Activated T-helper 1 cell treated with Interleukin-2 at 50 U/mL for 16 hours (primary cell): ENCODE measurements at regions not wholly inside any gene's neighbourhood (a gene's known extent, or its start where the extent isn't known, plus 50 kb on each side); places are given as distances from the start of the nearest gene placed in this dataset.
A peak's percentile ranks its signal among the peaks of the same experiment; 100 is the strongest.

Experiments
- DNase-seq: peaks from one replicate; pipeline ENCODE4 v3.0.0-alpha.2; 2020; ENCODE audit warnings: low read depth

- no peak for DNase-seq
Observed at GRCh38 chr15:93159930-93160329, 70.9 kb upstream of the RGMA start.

DNA sequence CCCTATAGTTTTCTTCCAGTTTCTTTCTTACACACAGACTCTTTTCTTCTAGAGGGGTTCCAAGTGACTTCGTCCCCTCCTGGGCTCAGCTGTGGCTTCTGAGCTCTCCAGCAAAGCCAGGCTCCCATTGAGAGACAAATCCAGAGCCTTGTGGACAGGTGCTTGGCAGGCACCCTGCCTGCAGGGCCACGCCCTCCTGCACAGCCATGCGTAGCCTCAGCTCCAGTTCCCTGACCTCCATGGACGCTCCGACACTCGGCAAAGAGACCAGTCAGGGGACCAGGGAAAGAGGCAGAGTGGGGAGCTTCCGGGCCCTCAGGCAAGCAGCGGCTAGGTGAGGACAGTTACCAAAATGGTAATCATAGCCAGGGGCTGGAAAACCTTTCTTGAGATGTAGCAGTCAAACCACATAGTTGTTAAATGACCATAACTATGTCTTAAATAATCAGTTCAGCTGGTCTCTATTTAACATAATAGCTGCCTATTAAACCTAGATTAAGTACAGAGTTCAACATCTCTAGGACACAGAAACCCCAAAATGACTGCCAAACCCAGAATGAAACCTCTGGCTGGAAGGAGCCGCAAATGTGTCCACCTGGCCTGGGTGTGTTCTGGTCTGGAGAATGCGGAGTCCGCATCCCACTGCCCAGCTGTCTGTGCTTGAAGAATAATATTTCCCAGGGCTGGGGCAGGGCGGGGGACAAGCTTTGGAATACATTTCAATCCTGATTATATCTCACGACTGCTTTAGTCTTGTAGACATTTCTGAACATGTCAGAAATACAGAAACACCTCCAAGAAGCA, 69.3 kb upstream of the RGMA start:
- no peak for DNase-seq

- DNase-seq, result no peak
Observed at GRCh38 chr15:93154666-93155065, 65.7 kb upstream of the RGMA start.

GRCh38 chr15:93152951-93153350, 63.9 kb upstream of the RGMA start:
- DNase-seq, result no peak

GRCh38 chr15:93152360-93152759, 63.3 kb upstream of the RGMA start:
- DNase-seq, result peak; percentile 26

- DNase-seq, result no peak
Observed at GRCh38 chr15:93150910-93151881, 62.2 kb upstream of the RGMA start.

- no peak for DNase-seq
Observed at GRCh38 chr15:93146601-93147000, 57.6 kb upstream of the RGMA start.

DNA sequence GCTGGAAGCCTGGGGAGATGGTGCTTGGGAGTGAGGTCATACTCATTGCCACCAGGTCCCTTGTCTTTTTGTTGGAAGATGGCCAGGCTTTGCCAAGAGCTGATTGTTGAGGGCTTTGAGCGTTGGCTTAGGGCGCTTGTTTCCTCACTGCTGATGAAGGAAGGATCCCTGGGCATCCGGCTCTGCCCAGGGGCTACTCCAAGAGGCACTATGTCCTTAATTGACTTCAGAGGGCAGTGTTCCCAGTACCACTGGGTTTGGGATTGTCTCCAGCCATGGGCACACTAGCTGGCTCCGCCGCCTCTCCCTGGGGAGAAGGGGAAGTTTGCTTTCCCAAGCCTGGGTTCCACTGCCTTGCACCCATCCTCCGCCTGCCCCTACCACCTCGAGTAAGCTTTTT, 57.2 kb upstream of the RGMA start:
- DNase-seq, result no peak

DNA sequence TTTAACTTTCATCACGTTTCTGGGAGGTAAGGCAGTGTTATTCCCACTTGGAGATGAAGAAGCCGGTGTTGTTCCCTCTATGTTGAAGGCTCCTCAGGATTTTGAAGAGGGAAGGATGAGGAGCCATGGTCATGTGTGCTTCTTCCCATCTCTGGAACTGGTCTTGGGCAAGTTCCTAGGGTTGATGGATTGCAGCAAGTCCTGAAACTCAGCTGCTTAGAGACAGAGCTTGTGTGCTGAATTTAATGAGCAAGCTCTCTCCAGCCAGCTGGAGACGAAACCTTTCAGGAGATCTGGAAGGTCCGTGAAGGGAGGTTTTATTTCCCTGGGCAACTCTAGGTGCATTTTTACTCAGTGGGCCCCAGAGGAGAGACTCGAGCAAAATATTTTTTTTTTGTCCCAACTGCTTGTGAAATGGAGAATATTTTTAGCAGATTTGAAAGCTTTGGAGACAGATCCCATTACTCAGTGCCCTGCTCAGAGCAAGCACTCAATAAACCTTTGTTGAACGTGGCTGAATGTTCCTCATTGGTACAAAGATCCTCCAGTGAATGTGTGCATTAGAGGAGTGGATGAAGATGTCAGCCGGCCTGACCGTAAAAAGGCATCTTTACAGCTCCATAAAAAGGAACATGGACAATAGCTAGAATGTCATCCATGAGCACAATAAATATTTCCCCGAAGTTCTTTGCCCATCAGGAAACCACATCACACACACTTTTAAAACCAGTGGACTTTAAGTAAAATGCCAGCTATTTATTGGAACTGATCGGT, 55.6 kb upstream of the RGMA start:
- DNase-seq, result no peak

DNA sequence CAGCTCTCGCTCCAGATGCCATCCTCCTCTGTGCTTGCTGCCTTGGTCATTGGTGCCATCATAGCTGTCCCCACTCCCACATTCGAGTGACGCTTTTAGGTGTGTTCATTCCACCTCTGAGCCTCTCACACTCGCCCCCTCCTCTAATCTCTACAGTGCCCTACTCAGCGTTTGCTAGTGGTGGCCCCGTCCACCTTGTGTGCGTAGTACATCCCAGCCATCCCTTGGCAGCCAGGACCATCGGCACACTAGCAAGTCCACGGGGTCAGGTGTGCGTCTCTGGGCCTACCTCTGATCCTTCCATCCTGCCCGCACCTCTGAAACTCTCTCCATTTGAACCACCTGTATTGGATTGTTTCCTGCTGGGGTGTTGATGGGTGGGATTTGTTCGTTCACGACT, 54.2 kb upstream of the RGMA start:
- no peak for DNase-seq

DNA sequence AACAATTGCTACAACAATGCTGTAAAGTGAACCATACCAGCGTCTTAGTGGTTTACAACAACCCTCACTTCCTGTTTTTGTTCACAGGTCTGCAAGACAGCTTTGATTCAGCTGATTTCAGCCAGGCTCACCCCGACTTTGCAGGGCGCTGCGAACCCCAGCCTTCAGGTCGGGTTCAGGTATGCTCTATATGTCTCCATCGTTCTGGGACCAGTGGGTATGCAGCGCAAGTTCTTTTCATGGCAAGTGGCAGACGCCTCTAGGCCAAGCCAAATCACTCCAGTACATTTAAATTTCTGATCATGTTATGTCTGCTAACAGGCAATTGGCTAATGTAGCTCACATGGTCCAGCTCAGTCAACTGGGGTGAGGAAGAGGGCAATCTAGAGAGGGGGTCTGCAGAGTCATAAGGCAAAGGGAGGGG, 52.4 kb upstream of the RGMA start:
- DNase-seq, result peak; percentile 9

GRCh38 chr15:93139436-93139835, 50.4 kb upstream of the RGMA start:
- DNase-seq, result no peak

GRCh38 chr15:93138681-93139250, 49.8 kb upstream of the RGMA start:
- no peak for DNase-seq
